Naive thymus-derived CD4-positive, alpha-beta T cell (primary cell): ENCODE measurements at regions not wholly inside any gene's neighbourhood (a gene's known extent, or its start where the extent isn't known, plus 50 kb on each side); places are given as distances from the start of the nearest gene placed in this dataset.
"Not testable (repeated sequence)": the region's sequence is repeated elsewhere in the genome, so short reads cannot be mapped to it uniquely, and the experiment has no call there.

Experiments used
- ATAC-seq: fragments of 150-1000 bp; cut with Tn5 transposase; 2 replicates; pipeline ENCODE4 v1.10.0; 2021; ENCODE audit warnings: mild to moderate bottlenecking, moderate library complexity
- CTCF ChIA-PET: fragments of 350-600 bp; sonication (Branson Sonifier 250); formaldehyde crosslinking; loops from one replicate; lab custom pipeline; 2021; ENCODE audit warnings: antibody characterized with exemption; lab: Charles Lee
- POLR2A ChIA-PET: fragments of 350-600 bp; sonication (Branson Sonifier 250); formaldehyde crosslinking; loops from one replicate; lab custom pipeline; 2021; ENCODE audit warnings: antibody characterized with exemption, inconsistent platforms; lab: Charles Lee
- DNase-seq, 9 donors: peaks; one replicate each; pipeline versions ENCODE4 v3.0.0 to v3.0.0-alpha.2; 2020 to 2022; ENCODE audit warnings: mixed read lengths in 1 of 9
- H3K27ac ChIP-seq: one replicate; pipeline ENCODE4 v1.7.0; 2013; ENCODE audit warnings: mild to moderate bottlenecking, low read depth, low read length, moderate library complexity
- H3K27me3 ChIP-seq, 2 donors: one replicate each; pipeline ENCODE4 v1.7.0; 2013; ENCODE audit warnings: low read length in 2 of 2, mild to moderate bottlenecking in 2 of 2, moderate library complexity in 2 of 2; ENCODE audit not compliant: control insufficient read depth in 2 of 2, insufficient read depth in 2 of 2
- H3K36me3 ChIP-seq, 3 experiments: 1 replicate in 2 of 3; 2 replicates in 1 of 3; pipeline ENCODE4 v1.7.0; 2013; ENCODE audit warnings: low read length in 3 of 3, mild to moderate bottlenecking in 3 of 3, moderate library complexity in 1 of 3; ENCODE audit not compliant: insufficient read depth in 3 of 3, control insufficient read depth in 2 of 3
- H3K4me1 ChIP-seq, 2 donors: one replicate each; pipeline ENCODE4 v1.7.0; 2013; ENCODE audit warnings: low read length in 2 of 2, mild to moderate bottlenecking in 2 of 2, moderate library complexity in 1 of 2; ENCODE audit not compliant: control insufficient read depth in 2 of 2, insufficient read depth in 2 of 2
- H3K4me3 ChIP-seq: 2 replicates; pipeline ENCODE4 v1.7.0; 2013; ENCODE audit warnings: mild to moderate bottlenecking, low read length
- H3K9me3 ChIP-seq, 3 experiments: 1 replicate in 2 of 3; 2 replicates in 1 of 3; pipeline ENCODE4 v1.7.0; 2013; ENCODE audit warnings: low read length in 3 of 3; ENCODE audit not compliant: control insufficient read depth in 2 of 3
- H3K27ac Mint-ChIP-seq, 9 donors: one replicate each; pipeline ENCODE4 v1.8.0; 2020 to 2022; ENCODE audit warnings: mixed read lengths in 9 of 9, mild to moderate bottlenecking in 8 of 9, moderate library complexity in 5 of 9, inconsistent platforms in 2 of 9
- H3K27me3 Mint-ChIP-seq, 5 donors: one replicate each; pipeline ENCODE4 v1.8.0; 2021 to 2022; ENCODE audit warnings: mixed read lengths in 5 of 5, mild to moderate bottlenecking in 1 of 5
- H3K36me3 Mint-ChIP-seq, 5 donors: one replicate each; pipeline ENCODE4 v1.8.0; 2020 to 2022; ENCODE audit warnings: mixed read lengths in 5 of 5, mild to moderate bottlenecking in 3 of 5, inconsistent platforms in 1 of 5
- H3K4me1 Mint-ChIP-seq, 7 donors: one replicate each; pipeline ENCODE4 v1.8.0; 2020 to 2022; ENCODE audit warnings: mixed read lengths in 7 of 7, mild to moderate bottlenecking in 3 of 7, inconsistent platforms in 1 of 7
- H3K4me3 Mint-ChIP-seq, 10 donors: one replicate each; pipeline ENCODE4 v1.8.0; 2020 to 2022; ENCODE audit warnings: mild to moderate bottlenecking in 10 of 10, mixed read lengths in 10 of 10, moderate library complexity in 6 of 10, inconsistent platforms in 2 of 10
- H3K9me3 Mint-ChIP-seq, 11 donors: one replicate each; pipeline ENCODE4 v1.8.0; 2020 to 2022; ENCODE audit warnings: mixed read lengths in 11 of 11, mild to moderate bottlenecking in 4 of 11, inconsistent platforms in 1 of 11, moderate library complexity in 1 of 11
- intact Hi-C, 2 donors: fragments of 100-400 bp; cut with micrococcal nuclease; formaldehyde crosslinking; loops; one replicate each; pipeline ENCODE4 v1.15.1; 2023

DNA sequence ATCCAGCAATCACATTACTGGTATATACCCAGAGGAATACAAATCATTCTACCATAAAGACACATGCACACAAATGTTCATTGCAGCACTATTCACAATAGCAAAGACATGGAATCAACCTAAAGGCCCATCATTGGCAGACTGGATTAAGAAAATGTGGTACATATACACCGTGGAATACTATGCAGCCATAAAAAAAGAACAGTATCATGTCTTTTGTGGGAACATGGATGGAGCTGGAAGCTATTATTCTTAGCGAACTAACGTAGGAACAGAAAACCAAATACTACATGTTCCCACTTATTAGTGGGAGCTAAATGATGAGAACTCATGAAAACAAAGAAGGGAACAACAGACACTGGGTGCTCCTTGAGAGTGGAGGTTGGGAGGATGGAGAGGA is 60.9 kb downstream of the PGRMC1 start:
- H3K4me3 ChIP-seq, POLR2A ChIA-PET, H3K36me3 ChIP-seq, DNase-seq, ATAC-seq, H3K4me3 Mint-ChIP-seq, H3K36me3 Mint-ChIP-seq, H3K9me3 Mint-ChIP-seq, CTCF ChIA-PET, H3K27ac Mint-ChIP-seq, H3K27me3 ChIP-seq, H3K4me1 ChIP-seq, H3K4me1 Mint-ChIP-seq, intact Hi-C loops, H3K9me3 ChIP-seq, H3K27ac ChIP-seq: not testable (repeated sequence)
- peaks cover 0 to 12% (median 5%) of the 10 kb centered on the region in 5 donors for H3K27me3 Mint-ChIP-seq

DNA sequence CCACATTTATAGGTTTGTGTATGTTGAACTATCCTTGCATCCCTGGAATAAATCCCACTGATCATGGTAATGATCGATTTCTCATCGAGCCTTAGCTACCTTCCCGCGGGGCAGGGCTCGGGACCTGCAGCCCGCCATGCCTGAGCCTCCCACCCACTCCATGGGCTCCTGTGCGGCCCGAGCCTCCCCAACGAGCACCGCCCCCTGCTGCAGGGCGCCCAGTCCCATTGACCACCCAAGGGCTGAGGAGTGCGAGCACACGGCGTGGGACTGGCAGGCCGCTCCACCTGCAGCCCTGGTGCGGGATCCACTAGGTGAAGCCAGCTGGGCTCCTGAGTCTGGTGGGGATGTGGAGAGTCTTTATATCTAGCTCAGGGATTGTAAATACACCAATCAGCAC is 63.7 kb downstream of the PGRMC1 start:
- H3K27ac ChIP-seq, H3K9me3 ChIP-seq, ATAC-seq, H3K4me1 Mint-ChIP-seq, H3K4me3 Mint-ChIP-seq, H3K27me3 ChIP-seq, CTCF ChIA-PET, H3K4me3 ChIP-seq, H3K27ac Mint-ChIP-seq, H3K36me3 ChIP-seq, H3K4me1 ChIP-seq, POLR2A ChIA-PET, H3K9me3 Mint-ChIP-seq, intact Hi-C loops, DNase-seq, H3K36me3 Mint-ChIP-seq: not testable (repeated sequence)
- H3K27me3 Mint-ChIP-seq = peaks cover 0 to 12% (median 5%) of the 10 kb centered on the region in 5 donors

DNA sequence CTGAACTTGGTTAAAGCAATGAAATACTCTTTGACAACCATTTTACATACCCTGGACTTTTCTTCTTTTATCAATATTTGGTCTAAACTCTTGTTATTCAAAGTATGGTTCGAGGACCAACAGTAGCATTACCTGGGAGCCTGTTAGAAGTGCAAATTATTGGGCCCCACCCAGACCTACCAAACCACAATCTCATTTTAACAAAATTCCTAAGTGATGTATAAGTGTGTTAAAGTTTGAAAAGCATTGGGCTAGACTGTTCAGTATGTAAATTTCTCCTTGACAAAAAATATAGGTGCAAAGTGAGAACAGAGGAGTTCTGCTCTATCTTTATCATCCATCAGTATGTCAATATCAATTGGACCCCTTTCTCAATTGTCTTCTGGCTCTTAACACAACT is 67.1 kb downstream of the PGRMC1 start:
- H3K36me3 Mint-ChIP-seq = no peaks in the 10 kb centered on the region
- no peaks in the 10 kb centered on the region for H3K36me3 ChIP-seq
- ChIA-PET CTCF (no interaction called here), POLR2A (no interaction called here)
- H3K9me3 Mint-ChIP-seq = peaks cover 0 to 3% (median 0%) of the 10 kb centered on the region in 11 donors
- no peak for DNase-seq
- H3K4me3 ChIP-seq = no peak overlapping the region
- H3K4me1 ChIP-seq = no peaks in the 10 kb centered on the region
- peaks cover 0 to 7% (median 4%) of the 10 kb centered on the region in 7 donors for H3K4me1 Mint-ChIP-seq
- H3K9me3 ChIP-seq = no peaks in the 10 kb centered on the region
- H3K27me3 ChIP-seq = peaks cover 0 to 2% of the 10 kb centered on the region in 2 donors
- no peak overlapping the region for H3K27ac Mint-ChIP-seq
- H3K4me3 Mint-ChIP-seq = no peak overlapping the region
- no peak overlapping the region for H3K27ac ChIP-seq
- peaks cover 0 to 5% (median 3%) of the 10 kb centered on the region in 5 donors for H3K27me3 Mint-ChIP-seq
- ATAC-seq = no peak
- intact Hi-C loops = no loop called here

DNA sequence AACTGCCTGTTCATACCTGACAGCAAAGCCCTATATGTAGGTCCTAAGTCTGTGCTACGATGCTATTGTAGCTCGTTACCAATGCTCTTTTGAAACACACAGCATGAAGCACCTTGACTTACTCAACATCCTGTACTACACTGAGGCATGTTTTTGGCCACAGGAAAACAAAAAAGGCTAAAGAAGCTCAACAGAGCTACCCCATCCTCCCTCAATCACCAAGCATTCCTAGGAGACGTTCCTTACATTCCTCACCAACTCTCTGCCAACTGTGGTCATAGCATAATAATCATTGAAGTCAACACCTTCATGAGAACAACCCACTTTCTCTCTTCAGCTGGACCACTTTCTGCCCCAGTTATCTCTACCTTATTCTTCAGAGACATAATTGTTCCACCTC is 73.7 kb upstream of the SLC25A43 start:
- H3K27ac ChIP-seq = no peak overlapping the region
- POLR2A ChIA-PET = no interaction called here
- H3K36me3 ChIP-seq = no peaks in the 10 kb centered on the region
- intact Hi-C loops = no loop called here
- no peaks in the 10 kb centered on the region for H3K36me3 Mint-ChIP-seq
- peaks cover 0 to 8% (median 0%) of the 10 kb centered on the region in 5 donors for H3K27me3 Mint-ChIP-seq
- CTCF ChIA-PET = no interaction called here
- DNase-seq (no peak), ATAC-seq (no peak)
- no peaks in the 10 kb centered on the region for H3K4me1 Mint-ChIP-seq
- H3K4me3 ChIP-seq = no peak overlapping the region
- no peak overlapping the region for H3K4me3 Mint-ChIP-seq
- no peak overlapping the region for H3K27ac Mint-ChIP-seq
- H3K27me3 ChIP-seq = no peaks in the 10 kb centered on the region
- H3K4me1 ChIP-seq = no peaks in the 10 kb centered on the region
- no peaks in the 10 kb centered on the region for H3K9me3 Mint-ChIP-seq
- H3K9me3 ChIP-seq = no peaks in the 10 kb centered on the region

DNA sequence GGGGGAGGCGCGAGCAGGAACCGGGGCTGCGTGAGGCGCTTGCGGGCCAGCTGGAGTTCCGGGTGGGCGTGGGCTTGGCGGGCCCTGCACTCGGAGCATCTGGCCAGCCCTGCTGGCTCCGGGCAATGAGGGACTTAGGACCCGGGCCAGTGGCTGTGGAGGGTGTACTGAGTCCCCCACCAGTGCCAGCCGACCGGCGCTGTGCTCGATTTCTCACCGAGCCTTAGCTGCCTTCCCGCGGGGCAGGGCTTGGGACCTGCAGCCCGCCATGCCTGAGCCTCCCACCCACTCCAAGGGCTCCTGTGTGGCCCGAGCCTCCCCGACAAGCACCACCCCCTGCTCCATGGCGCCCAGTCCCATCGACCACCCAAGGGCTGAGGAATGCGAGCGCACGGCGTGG is 67.3 kb upstream of the SLC25A43 start:
- H3K27me3 Mint-ChIP-seq, H3K4me3 ChIP-seq, H3K9me3 ChIP-seq, H3K36me3 ChIP-seq, H3K4me1 Mint-ChIP-seq, H3K36me3 Mint-ChIP-seq, H3K27ac Mint-ChIP-seq, H3K27me3 ChIP-seq, H3K4me1 ChIP-seq, ATAC-seq, CTCF ChIA-PET, H3K27ac ChIP-seq, intact Hi-C loops, H3K9me3 Mint-ChIP-seq, DNase-seq, H3K4me3 Mint-ChIP-seq, POLR2A ChIA-PET: not testable (repeated sequence)

DNA sequence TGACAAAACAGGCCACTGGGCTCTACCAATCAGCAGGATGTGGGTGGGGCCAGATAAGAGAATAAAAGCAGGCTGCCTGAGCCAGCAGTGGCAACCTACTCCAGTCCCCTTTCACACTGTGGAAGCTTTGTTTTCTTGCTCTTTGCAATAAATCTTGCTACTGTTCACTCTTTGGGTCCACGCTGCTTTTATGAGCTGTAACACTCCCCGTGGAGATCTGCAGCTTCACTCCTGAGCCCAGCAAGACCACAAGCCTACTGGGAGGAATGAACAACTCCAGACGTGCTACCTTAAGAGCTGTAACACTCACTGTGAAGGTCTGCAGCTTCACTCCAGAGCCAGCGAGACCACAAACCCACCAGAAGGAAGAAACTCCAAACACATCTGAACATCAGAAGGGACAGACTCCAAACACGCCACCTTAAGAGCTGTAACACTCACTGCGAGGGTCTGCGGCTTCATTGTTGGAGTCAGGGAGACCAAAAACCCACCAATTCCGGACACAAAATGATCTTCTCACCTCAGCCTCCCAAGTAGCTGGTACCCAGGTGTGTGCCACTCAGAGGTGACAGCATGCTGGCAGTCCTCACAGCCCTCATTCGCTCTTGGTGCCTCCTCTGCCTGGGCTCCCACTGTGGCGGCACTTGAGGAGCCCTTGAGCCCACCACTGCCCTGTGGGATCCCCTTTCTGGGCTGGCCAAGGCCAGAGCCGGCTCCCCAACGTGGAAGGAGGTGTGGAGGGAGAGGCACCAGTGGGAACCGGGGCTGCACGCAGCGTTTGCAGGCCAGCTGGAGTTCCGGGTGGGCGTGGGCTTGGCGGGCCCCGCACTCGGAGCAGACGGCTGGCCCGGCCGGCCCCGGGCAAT is 66.0 kb upstream of the SLC25A43 start:
- not testable (repeated sequence) for ATAC-seq, H3K27ac Mint-ChIP-seq

DNA sequence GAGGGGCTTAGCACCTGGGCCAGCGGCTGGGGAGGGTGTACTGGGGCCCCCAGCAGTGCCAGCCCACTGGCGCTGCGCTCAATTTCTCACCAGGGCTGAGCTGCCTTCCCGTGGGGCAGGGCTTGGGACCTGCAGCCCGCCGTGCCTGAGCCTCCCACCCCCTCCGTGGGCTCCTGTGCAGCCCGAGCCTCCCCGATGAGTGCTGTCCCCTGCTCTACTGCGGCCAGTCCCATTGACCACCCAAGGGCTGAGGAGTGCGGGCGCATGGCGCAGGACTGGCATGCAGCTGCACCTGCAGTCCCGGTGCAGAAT is 65.5 kb upstream of the SLC25A43 start:
- CTCF ChIA-PET, H3K4me3 ChIP-seq, H3K27me3 ChIP-seq, H3K27ac Mint-ChIP-seq, POLR2A ChIA-PET, H3K4me1 Mint-ChIP-seq, H3K9me3 Mint-ChIP-seq, H3K27me3 Mint-ChIP-seq, H3K36me3 ChIP-seq, H3K36me3 Mint-ChIP-seq, H3K4me1 ChIP-seq, intact Hi-C loops, DNase-seq, ATAC-seq, H3K9me3 ChIP-seq, H3K27ac ChIP-seq, H3K4me3 Mint-ChIP-seq: not testable (repeated sequence)

More for the DNA sequence above, 66.0 kb upstream of the SLC25A43 start:
- intact Hi-C loops, H3K4me1 Mint-ChIP-seq, H3K27me3 ChIP-seq, H3K4me3 ChIP-seq, H3K36me3 ChIP-seq, H3K27ac ChIP-seq, H3K4me1 ChIP-seq, H3K9me3 ChIP-seq, DNase-seq, H3K9me3 Mint-ChIP-seq, POLR2A ChIA-PET, H3K27me3 Mint-ChIP-seq, H3K4me3 Mint-ChIP-seq, H3K36me3 Mint-ChIP-seq: not testable (repeated sequence)
- CTCF ChIA-PET = interaction anchor here (0.6 kb wide), 1 partner anchor 588 kb away, joined by 3 read pairs; no protein-coding TSS in a partner anchor
